ENCODE measurements at regions not wholly inside any gene's neighbourhood (a gene's known extent, or its start where the extent isn't known, plus 50 kb on each side); places are given as distances from the start of the nearest gene placed in this dataset.

- DNase-seq (ENCODE audit: low read depth) = no peak
- TF ChIP-seq POLR2A (IDR thresholded peaks at IDR 0.05; ENCODE audit: extremely low read depth, insufficient read length) (no peak), MYC (IDR thresholded peaks at IDR 0.05; ENCODE audit: low read depth, low read length) (no peak), CTCF (IDR thresholded peaks at IDR 0.05; ENCODE audit: low read depth, low read length) (no peak), MAX (IDR thresholded peaks at IDR 0.05; ENCODE audit: low read depth, low read length) (no peak)
- H3K4me3 ChIP-seq (ENCODE audit: low read depth, low read length) = no peak overlapping the region
Observed at GRCh38 chr1:177392336-177392735, 221.6 kb downstream of the BRINP2 start.

- DNase-seq (ENCODE audit: low read depth) = no peak
- TF ChIP-seq MAX (IDR thresholded peaks at IDR 0.05; ENCODE audit: low read depth, low read length) (no peak), CTCF (IDR thresholded peaks at IDR 0.05; ENCODE audit: low read depth, low read length) (no peak), MYC (IDR thresholded peaks at IDR 0.05; ENCODE audit: low read depth, low read length) (no peak), POLR2A (IDR thresholded peaks at IDR 0.05; ENCODE audit: extremely low read depth, insufficient read length) (no peak)
- no peak overlapping the region for H3K4me3 ChIP-seq (ENCODE audit: low read depth, low read length)
Observed at GRCh38 chr1:177385760-177386698, 215.3 kb downstream of the BRINP2 start.

GRCh38 chr1:177384461-177384860 lies 213.7 kb downstream of the BRINP2 start:
- no peak for TF ChIP-seq MYC (IDR thresholded peaks at IDR 0.05; ENCODE audit: low read depth, low read length)
- no peak for TF ChIP-seq MAX (IDR thresholded peaks at IDR 0.05; ENCODE audit: low read depth, low read length)
- TF ChIP-seq POLR2A (IDR thresholded peaks at IDR 0.05; ENCODE audit: extremely low read depth, insufficient read length) = no peak
- no peak for TF ChIP-seq CTCF (IDR thresholded peaks at IDR 0.05; ENCODE audit: low read depth, low read length)
- DNase-seq (ENCODE audit: low read depth) = no peak
- H3K4me3 ChIP-seq (ENCODE audit: low read depth, low read length) = no peak overlapping the region

- no peak for TF ChIP-seq MYC (IDR thresholded peaks at IDR 0.05; ENCODE audit: low read depth, low read length)
- no peak for TF ChIP-seq POLR2A (IDR thresholded peaks at IDR 0.05; ENCODE audit: extremely low read depth, insufficient read length)
- TF ChIP-seq MAX (IDR thresholded peaks at IDR 0.05; ENCODE audit: low read depth, low read length) = no peak
- TF ChIP-seq CTCF (IDR thresholded peaks at IDR 0.05; ENCODE audit: low read depth, low read length) = no peak
- DNase-seq (ENCODE audit: low read depth) = peak; percentile 8
- H3K4me3 ChIP-seq (ENCODE audit: low read depth, low read length) = no peak overlapping the region
Observed at GRCh38 chr1:177383715-177384114, 213.0 kb downstream of the BRINP2 start.

GRCh38 chr1:177377866-177378265 lies 207.1 kb downstream of the BRINP2 start:
- TF ChIP-seq MAX (IDR thresholded peaks at IDR 0.05; ENCODE audit: low read depth, low read length) (no peak), CTCF (IDR thresholded peaks at IDR 0.05; ENCODE audit: low read depth, low read length) (no peak), MYC (IDR thresholded peaks at IDR 0.05; ENCODE audit: low read depth, low read length) (no peak), POLR2A (IDR thresholded peaks at IDR 0.05; ENCODE audit: extremely low read depth, insufficient read length) (no peak)
- no peak for DNase-seq (ENCODE audit: low read depth)

More at GRCh38 chr1:177377866-177378265, 207.1 kb downstream of the BRINP2 start:
- H3K4me3 ChIP-seq (ENCODE audit: low read depth, low read length) = no peak overlapping the region
